Stimulated activated memory B cell treated with anti-CD40 and anti-IgM and Interleukin-4, amounts not matched to agents 10 μg/mL and 1 μg/mL and 100 μg/mL, for 72 hours (primary cell): ENCODE measurements at regions not wholly inside any gene's neighbourhood (a gene's known extent, or its start where the extent isn't known, plus 50 kb on each side); places are given as distances from the start of the nearest gene placed in this dataset.

Experiments
- ATAC-seq: fragments of 150-1000 bp; cut with Tn5 transposase; 2 replicates; pipeline ENCODE4 v1.10.0; 2021
- H3K27ac Mint-ChIP-seq: one replicate; pipeline ENCODE4 v1.8.0; 2022; ENCODE audit warnings: mild to moderate bottlenecking, mixed read lengths
- H3K27me3 Mint-ChIP-seq: one replicate; pipeline ENCODE4 v1.8.0; 2022; ENCODE audit warnings: mixed read lengths
- H3K36me3 Mint-ChIP-seq: one replicate; pipeline ENCODE4 v1.8.0; 2022; ENCODE audit warnings: mixed read lengths
- H3K4me1 Mint-ChIP-seq: one replicate; pipeline ENCODE4 v1.8.0; 2022; ENCODE audit warnings: mixed read lengths
- H3K4me3 Mint-ChIP-seq: one replicate; pipeline ENCODE4 v1.8.0; 2022; ENCODE audit warnings: mild to moderate bottlenecking, moderate library complexity, mixed read lengths
- H3K9me3 Mint-ChIP-seq: one replicate; pipeline ENCODE4 v1.8.0; 2022; ENCODE audit warnings: mixed read lengths

- no peak for ATAC-seq
- Mint-ChIP-seq H3K36me3 (no peaks in the 10 kb centered on the region), H3K27ac (no peak overlapping the region), H3K4me1 (no peaks in the 10 kb centered on the region), H3K9me3 (no peaks in the 10 kb centered on the region), H3K4me3 (no peak overlapping the region), H3K27me3 (no peaks in the 10 kb centered on the region)
Observed at GRCh38 chr3:25144430-25144829, 283.6 kb upstream of the RARB start.

GRCh38 chr3:25145176-25145575 lies 282.9 kb upstream of the RARB start:
- H3K27ac Mint-ChIP-seq = no peak overlapping the region
- H3K4me3 Mint-ChIP-seq = no peak overlapping the region
- no peaks in the 10 kb centered on the region for H3K4me1 Mint-ChIP-seq
- H3K27me3 Mint-ChIP-seq = no peaks in the 10 kb centered on the region
- no peaks in the 10 kb centered on the region for H3K9me3 Mint-ChIP-seq
- no peaks in the 10 kb centered on the region for H3K36me3 Mint-ChIP-seq
- no peak for ATAC-seq

GRCh38 chr3:25150199-25150598 lies 277.9 kb upstream of the RARB start:
- no peak for ATAC-seq
- Mint-ChIP-seq H3K36me3 (no peaks in the 10 kb centered on the region), H3K4me3 (no peak overlapping the region), H3K27me3 (no peaks in the 10 kb centered on the region), H3K4me1 (no peaks in the 10 kb centered on the region), H3K9me3 (peaks cover 5% of the 10 kb centered on the region), H3K27ac (no peak overlapping the region)

GRCh38 chr3:25151281-25151902 lies 276.7 kb upstream of the RARB start:
- ATAC-seq = no peak
- Mint-ChIP-seq H3K4me1 (no peaks in the 10 kb centered on the region), H3K9me3 (peaks cover 5% of the 10 kb centered on the region), H3K27ac (no peak overlapping the region), H3K27me3 (no peaks in the 10 kb centered on the region), H3K4me3 (no peak overlapping the region), H3K36me3 (no peaks in the 10 kb centered on the region)

- H3K4me1 Mint-ChIP-seq = no peaks in the 10 kb centered on the region
- H3K36me3 Mint-ChIP-seq = no peaks in the 10 kb centered on the region
- peaks cover 5% of the 10 kb centered on the region for H3K9me3 Mint-ChIP-seq
- no peak for ATAC-seq
- no peaks in the 10 kb centered on the region for H3K27me3 Mint-ChIP-seq
- H3K4me3 Mint-ChIP-seq = no peak overlapping the region
- H3K27ac Mint-ChIP-seq = no peak overlapping the region
Observed at GRCh38 chr3:25151903-25152295, 276.2 kb upstream of the RARB start.

GRCh38 chr3:25153136-25153535 lies 274.9 kb upstream of the RARB start:
- Mint-ChIP-seq H3K9me3 (peaks cover 5% of the 10 kb centered on the region), H3K4me3 (no peak overlapping the region), H3K27me3 (no peaks in the 10 kb centered on the region), H3K4me1 (no peaks in the 10 kb centered on the region), H3K27ac (no peak overlapping the region), H3K36me3 (no peaks in the 10 kb centered on the region)
- ATAC-seq = no peak

GRCh38 chr3:25153561-25153960 lies 274.5 kb upstream of the RARB start:
- Mint-ChIP-seq H3K27me3 (no peaks in the 10 kb centered on the region), H3K4me1 (no peaks in the 10 kb centered on the region), H3K27ac (no peak overlapping the region), H3K4me3 (no peak overlapping the region), H3K9me3 (peaks cover 5% of the 10 kb centered on the region), H3K36me3 (no peaks in the 10 kb centered on the region)
- no peak for ATAC-seq

- Mint-ChIP-seq H3K27me3 (no peaks in the 10 kb centered on the region), H3K27ac (no peak overlapping the region), H3K4me1 (no peaks in the 10 kb centered on the region), H3K4me3 (no peak overlapping the region), H3K9me3 (peaks cover 5% of the 10 kb centered on the region), H3K36me3 (no peaks in the 10 kb centered on the region)
- ATAC-seq = no peak
Observed at GRCh38 chr3:25155652-25156471, 272.2 kb upstream of the RARB start.

- Mint-ChIP-seq H3K27ac (no peak overlapping the region), H3K4me3 (no peak overlapping the region), H3K9me3 (peaks cover 8% of the 10 kb centered on the region), H3K27me3 (no peaks in the 10 kb centered on the region), H3K36me3 (no peaks in the 10 kb centered on the region), H3K4me1 (no peaks in the 10 kb centered on the region)
- ATAC-seq = no peak
Observed at GRCh38 chr3:25156626-25157025, 271.4 kb upstream of the RARB start.

- Mint-ChIP-seq H3K36me3 (no peaks in the 10 kb centered on the region), H3K9me3 (peaks cover 11% of the 10 kb centered on the region), H3K4me3 (no peak overlapping the region), H3K4me1 (no peaks in the 10 kb centered on the region), H3K27ac (no peak overlapping the region), H3K27me3 (no peaks in the 10 kb centered on the region)
- no peak for ATAC-seq
Observed at GRCh38 chr3:25165306-25165705, 262.8 kb upstream of the RARB start.

- ATAC-seq = no peak
- no peaks in the 10 kb centered on the region for H3K36me3 Mint-ChIP-seq
- no peaks in the 10 kb centered on the region for H3K4me1 Mint-ChIP-seq
- H3K4me3 Mint-ChIP-seq = no peak overlapping the region
- H3K27me3 Mint-ChIP-seq = no peaks in the 10 kb centered on the region
- H3K9me3 Mint-ChIP-seq = peaks cover 11% of the 10 kb centered on the region
- H3K27ac Mint-ChIP-seq = no peak overlapping the region
Observed at GRCh38 chr3:25166016-25166415, 262.0 kb upstream of the RARB start.

- ATAC-seq = no peak
- no peaks in the 10 kb centered on the region for H3K27me3 Mint-ChIP-seq
- no peak overlapping the region for H3K4me3 Mint-ChIP-seq
- no peaks in the 10 kb centered on the region for H3K4me1 Mint-ChIP-seq
- no peaks in the 10 kb centered on the region for H3K36me3 Mint-ChIP-seq
- peaks cover 7% of the 10 kb centered on the region for H3K9me3 Mint-ChIP-seq
- no peak overlapping the region for H3K27ac Mint-ChIP-seq
Observed at GRCh38 chr3:25169151-25169550, 258.9 kb upstream of the RARB start.

GRCh38 chr3:25170021-25170420 lies 258.0 kb upstream of the RARB start:
- no peak overlapping the region for H3K27ac Mint-ChIP-seq
- H3K27me3 Mint-ChIP-seq = no peaks in the 10 kb centered on the region
- peaks cover 7% of the 10 kb centered on the region for H3K9me3 Mint-ChIP-seq
- no peak overlapping the region for H3K4me3 Mint-ChIP-seq
- H3K36me3 Mint-ChIP-seq = no peaks in the 10 kb centered on the region
- no peaks in the 10 kb centered on the region for H3K4me1 Mint-ChIP-seq
- ATAC-seq = no peak

GRCh38 chr3:25171118-25171807 lies 256.8 kb upstream of the RARB start:
- no peaks in the 10 kb centered on the region for H3K27me3 Mint-ChIP-seq
- no peak for ATAC-seq
- H3K4me3 Mint-ChIP-seq = no peak overlapping the region
- no peak overlapping the region for H3K27ac Mint-ChIP-seq
- peaks cover 7% of the 10 kb centered on the region for H3K9me3 Mint-ChIP-seq
- no peaks in the 10 kb centered on the region for H3K4me1 Mint-ChIP-seq
- H3K36me3 Mint-ChIP-seq = no peaks in the 10 kb centered on the region

- no peaks in the 10 kb centered on the region for H3K4me1 Mint-ChIP-seq
- ATAC-seq = no peak
- no peak overlapping the region for H3K27ac Mint-ChIP-seq
- no peak overlapping the region for H3K4me3 Mint-ChIP-seq
- no peaks in the 10 kb centered on the region for H3K36me3 Mint-ChIP-seq
- peaks cover 7% of the 10 kb centered on the region for H3K9me3 Mint-ChIP-seq
- H3K27me3 Mint-ChIP-seq = no peaks in the 10 kb centered on the region
Observed at GRCh38 chr3:25171897-25172296, 256.2 kb upstream of the RARB start.

- Mint-ChIP-seq H3K36me3 (no peaks in the 10 kb centered on the region), H3K27me3 (no peaks in the 10 kb centered on the region), H3K4me1 (no peaks in the 10 kb centered on the region), H3K4me3 (no peak overlapping the region), H3K27ac (no peak overlapping the region), H3K9me3 (peaks cover 4% of the 10 kb centered on the region)
- ATAC-seq = no peak
Observed at GRCh38 chr3:25173606-25174005, 254.5 kb upstream of the RARB start.
